T1000 (cell line): ENCODE measurements at regions not wholly inside any gene's neighbourhood (a gene's known extent, or its start where the extent isn't known, plus 50 kb on each side); places are given as distances from the start of the nearest gene placed in this dataset.

Source experiments
- DNase-seq: peaks from one replicate; lab custom pipeline; 2025; ENCODE audit warnings: mixed read lengths; lab: John Stamatoyannopoulos, UW

DNA sequence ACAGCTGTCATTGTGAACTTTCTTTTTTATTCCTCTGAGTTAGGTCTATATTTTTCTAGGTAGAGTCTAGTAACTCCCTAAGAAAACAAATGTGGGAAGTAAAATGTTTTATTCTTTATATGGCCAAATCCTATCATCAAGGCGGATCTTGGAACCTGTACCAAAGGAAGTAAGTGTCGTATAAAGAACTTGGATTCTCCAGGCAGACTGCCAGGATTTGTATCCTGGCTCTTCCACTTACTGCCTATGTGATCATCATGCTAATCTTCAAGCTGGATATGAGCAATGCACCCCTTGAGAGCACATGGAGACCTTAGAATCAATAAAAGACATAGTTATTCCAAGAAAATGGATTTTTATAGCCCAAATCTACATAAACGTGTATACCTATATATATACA is 286.5 kb downstream of the PCDH17 start:
- DNase-seq: no peak

DNA sequence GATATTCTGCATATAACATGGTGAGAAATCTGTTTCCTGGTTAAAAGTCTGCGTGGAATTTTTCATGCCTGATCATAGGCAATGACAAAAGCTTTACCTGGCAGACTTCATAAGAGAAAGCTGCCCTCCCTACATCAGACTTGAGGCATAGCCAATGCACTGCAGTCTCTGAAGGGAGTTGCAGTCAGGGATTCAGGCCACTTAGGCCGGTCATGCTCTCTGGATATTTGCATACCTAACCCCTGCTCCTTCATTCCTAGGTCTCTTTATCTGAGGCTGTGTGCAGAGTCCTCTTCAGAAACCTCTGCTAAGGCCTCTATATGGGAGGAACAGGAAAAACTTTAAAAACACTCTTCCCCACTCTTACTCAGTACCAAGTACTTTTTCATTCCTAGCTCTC is 287.4 kb downstream of the PCDH17 start:
- no peak for DNase-seq

DNA sequence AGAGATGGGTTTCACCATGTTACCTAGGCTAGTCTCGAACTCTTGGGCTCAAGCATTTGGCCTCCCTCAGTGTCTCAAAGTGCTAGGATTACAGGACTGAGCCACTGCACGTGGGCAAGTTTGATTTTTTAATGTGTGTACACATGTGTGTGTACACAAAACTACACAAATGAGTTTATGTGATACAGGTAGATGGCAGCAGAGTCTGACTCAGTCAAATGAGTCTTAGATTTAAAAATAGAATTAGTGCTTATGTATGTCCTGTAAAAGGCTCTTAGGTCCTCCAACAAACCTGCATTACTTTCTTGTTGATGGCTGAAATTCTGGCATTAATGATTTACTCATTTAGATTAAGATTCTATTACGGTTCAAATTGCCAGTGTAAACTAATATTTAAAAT is 293.7 kb downstream of the PCDH17 start:
- DNase-seq: no peak

DNA sequence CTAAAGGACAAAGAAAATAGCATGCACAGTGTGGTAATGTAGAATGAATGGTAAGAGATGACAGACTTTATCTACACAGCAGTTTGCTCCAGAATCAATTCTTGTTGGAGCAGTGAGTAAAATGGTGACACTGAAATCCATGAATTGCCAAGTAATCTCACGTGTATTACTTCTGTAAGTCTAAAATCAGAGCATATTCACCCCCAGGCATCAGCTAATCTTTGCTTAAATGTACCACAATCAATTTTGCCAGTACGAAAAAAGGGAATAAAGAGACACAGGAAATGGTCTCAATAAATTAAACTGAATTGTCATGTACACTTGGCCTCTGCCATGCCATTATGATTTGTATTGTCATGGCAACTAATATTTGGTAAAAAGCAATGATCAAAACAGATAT is 294.2 kb downstream of the PCDH17 start:
- no peak for DNase-seq

DNA sequence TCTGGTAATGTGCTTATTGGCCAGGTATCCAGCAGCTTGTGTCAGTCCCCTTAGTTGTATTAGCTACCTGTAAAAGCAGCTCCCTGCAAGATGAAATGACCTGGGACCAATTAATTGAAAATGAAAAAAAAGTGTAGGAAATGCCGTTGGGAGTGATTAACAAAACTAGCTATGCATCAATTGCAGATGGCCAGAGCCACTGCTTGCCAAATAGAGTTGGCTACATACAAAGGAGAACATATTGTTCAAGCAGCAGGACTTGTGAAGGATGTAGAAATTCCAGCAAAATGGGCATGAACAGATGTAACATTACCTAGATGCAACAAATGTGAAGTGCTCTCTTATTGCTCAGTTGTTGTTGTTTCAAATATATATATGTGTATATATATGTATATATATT is 300.5 kb downstream of the PCDH17 start:
- DNase-seq: no peak

DNA sequence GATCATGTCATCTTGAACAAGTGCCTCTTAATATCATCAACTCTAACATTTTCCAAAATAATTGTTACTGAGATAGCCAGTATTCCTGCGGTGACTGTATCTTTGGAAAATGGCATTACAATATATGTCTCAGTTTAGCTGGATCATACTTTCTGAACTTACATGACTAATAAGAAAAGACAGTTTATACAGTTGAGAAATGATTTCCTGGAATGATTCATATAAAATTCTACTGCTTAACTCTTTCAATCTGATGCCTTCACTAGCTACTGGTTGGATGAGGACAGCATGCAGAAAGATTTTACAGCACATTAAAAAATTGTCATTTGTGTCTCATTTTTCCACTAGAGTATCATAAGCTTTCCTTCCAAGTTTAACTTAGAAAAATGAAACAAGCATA is 302.1 kb downstream of the PCDH17 start:
- DNase-seq: no peak

DNA sequence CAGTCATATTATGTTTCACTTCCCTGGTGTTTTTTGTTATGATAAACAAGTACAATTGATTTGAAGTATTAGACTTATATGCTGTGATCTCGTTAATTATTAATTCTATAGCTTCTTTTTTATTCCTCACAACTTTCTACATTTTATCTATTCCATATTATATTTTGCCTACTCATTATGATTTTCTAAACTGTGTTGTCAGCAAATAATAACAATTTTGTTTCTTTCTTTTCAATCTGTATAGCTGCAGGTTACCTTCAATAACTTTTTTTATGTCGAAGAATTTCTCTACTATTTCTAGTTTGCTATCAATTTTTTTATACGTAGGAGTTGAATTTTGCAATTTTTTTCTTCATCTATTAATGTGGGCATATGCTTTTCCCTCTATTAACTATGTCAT is 304.4 kb downstream of the PCDH17 start:
- DNase-seq: no peak

DNA sequence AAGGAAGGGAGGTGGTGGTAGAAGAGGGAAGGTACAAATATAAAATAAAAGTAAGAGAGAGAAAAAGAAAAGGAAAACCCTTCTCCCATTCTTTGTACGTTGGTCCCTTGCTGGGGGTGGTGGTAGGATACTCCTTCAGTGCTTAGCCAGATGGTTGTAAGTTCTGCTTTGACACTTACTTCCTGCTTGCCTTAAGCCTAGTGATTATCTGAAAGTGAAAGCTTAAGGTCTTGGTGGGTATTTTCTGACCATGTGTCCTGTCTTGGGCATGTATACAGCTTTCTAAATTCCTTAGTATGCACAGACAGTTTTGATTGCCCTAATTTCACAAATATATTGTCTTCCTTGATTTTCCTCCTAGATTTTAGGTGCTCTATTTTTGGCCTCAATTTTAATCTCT is 314.8 kb downstream of the PCDH17 start:
- no peak for DNase-seq

DNA sequence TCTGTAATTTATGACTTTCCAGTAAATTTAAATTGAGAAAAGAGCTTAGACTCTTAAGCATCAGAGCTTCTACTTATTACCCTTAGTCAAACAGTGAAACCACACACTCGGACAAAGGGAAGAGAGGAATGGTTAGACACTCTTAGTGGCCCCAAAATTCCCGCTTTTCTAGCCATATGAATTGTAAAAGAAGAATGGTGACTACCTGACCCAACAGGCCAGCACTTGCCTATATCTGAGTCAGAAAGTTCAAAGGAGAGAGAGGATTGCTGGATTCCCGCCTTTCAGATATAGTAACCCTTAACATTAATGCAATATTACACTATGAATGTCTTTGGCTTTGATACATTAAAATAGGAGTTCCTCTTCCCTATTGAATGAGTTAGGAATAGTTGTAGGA is 317.3 kb downstream of the PCDH17 start:
- DNase-seq: no peak

DNA sequence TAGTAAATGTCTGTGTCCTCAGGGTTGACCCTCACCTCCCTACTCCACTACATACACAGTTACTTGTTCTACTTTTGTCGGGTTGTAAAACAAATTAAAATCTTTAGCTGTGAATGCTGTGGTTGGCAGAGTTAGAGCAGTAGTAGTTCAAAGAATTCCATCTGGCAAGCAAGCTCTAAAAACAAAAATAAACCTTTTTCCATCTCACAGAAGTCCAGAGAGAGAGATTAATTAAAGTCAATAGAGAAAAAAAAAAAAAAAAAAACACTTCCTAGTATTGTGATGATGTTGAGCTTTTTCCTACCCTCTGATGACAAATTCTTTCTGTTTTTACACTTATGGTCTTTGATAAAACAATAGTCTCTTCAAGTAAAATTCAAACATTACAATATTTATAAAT is 338.4 kb downstream of the PCDH17 start:
- no peak for DNase-seq

DNA sequence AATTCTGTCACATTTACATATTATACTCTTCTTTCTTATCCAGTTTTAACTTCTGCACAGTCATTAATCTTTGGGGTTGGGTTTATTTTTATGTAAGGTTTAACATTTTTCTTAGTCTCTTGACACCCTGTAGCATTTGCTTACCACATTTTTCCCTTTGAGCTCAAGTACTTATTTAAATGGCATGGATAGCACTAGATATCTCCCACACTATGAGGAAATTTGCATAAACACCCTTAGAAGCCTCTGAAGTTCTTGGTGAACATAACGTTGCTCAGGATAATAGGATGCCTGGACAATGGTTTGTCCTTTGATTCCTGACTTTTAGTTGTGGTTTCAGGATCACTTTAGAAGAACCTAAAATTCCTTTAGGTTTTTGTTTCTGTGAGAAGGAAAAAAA is 338.9 kb downstream of the PCDH17 start:
- DNase-seq: no peak

DNA sequence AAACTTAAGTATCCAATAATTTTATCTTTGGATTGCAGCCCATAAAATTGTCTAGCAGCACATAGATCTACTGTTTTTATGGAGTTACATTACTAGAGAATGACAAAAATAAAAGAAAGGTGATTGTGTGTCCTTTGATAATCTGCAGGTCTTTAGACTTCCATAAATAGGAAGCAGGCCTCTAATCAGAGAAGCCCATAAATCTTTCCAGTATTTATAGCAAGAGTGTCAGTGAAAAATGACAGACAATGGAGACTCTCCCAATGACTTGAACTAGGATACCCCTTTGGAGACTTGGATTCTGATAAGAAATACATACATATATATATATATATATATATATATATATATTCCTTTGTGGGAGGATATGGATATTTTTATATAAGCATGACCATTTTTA is 351.2 kb downstream of the PCDH17 start:
- DNase-seq: no peak

DNA sequence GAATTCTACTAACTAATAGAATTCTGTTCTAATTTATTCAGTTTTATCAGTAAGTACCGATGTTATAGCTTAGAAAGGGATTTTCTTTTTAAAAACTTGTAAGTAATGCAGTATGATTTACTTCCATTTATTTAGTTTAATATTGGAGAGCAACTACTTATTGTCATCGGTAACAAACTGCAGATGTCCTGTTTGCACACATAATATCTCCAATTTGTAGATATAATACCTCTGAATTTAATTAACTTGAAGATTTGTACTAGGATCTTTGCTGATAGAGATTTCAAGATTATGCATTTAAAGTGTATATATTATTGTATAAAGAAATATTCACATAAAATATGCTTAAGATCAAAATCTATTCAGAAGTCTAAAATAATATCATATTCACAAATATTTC is 356.7 kb downstream of the PCDH17 start:
- no peak for DNase-seq

DNA sequence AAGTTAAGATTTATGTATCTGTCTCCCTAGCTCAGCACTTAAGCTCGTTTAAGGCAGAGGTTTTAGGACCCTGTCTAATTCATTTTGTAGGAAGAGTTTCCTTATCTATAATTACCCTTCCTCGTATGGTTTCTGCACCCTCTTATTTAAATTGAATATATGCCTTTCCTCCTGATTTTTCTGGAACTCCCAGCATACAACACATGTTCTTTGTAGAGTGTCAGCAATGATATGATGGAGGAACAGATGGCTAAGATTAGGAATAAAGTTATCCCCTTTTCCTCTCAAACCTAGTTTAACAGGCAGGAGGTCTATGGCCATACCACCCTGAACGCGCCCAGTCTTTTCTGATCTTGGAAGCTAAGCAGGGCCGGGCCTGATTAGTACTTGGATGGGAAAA is 359.5 kb downstream of the PCDH17 start:
- DNase-seq: no peak

DNA sequence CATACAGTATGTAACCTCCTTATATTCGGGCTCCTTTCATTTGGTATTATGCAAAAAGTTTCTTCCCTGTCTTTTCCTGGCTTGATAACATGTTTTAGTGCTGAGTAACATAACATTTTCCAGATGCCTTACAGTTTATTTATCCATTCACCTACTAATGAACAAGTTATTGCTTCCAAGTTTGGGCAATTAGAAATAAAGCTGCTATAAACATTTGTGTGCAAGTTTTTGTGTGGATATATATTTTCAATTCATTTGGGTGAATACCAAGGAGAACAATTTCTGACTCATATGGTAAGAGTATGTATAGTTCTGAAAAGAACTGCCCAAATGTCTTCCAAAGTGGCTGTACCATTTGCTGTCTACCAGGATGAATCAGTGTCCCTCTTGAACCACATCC is 360.9 kb downstream of the PCDH17 start:
- DNase-seq: no peak

DNA sequence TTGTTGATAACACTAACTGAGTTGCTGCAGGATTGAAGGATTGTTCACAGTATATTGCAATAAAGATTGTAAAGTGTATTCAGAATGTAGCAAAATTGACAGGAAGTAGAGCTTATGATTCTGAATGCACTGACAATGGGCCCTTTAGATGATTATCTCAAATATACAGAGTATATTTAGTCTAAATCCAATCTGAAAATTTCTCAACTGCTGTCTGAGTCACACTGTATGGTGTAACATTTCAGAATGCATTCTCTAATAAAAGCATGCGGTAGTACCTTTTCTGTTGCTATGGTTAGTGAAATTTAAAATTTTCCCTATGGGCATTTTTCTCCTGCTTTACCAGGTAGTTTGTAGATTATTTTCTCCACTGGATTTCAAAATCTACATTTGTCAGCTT is 365.2 kb downstream of the PCDH17 start:
- no peak for DNase-seq

DNA sequence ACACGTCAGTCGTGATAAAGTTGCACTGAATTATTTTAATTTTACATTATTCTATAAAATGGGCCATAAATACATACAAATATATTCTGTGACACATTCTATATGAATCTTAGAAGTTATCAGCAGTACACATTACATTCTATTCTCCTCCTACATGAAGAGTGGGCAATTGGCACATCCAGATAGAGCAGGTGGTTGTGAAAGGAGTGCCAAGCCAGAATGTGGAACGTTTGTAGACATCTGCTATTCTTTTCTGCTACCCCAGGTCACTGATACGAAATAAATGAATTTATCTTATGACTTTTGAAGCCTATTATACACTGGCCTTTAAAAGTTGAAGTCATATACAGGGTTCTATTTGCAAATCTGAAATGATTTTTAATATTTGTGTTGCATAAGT is 373.2 kb downstream of the PCDH17 start:
- no peak for DNase-seq

DNA sequence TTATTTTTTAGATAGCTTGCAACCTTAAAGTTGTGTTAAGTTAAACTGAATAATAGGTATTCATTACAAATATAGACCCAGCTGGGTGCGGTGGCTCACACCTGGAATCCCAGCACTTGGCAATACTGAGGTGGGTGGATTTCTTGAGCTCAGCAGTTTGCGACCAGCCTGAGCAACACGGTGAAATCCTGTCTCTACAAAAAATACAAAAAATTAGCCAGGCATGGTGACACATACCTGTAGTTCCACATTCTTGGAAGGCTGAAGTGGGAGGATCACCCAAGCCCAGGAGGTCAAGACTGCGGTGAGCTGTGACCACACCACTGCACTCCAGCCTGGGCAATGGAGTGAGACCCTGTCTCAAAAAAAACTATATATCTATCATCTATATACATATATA is 386.5 kb downstream of the PCDH17 start:
- DNase-seq: no peak

DNA sequence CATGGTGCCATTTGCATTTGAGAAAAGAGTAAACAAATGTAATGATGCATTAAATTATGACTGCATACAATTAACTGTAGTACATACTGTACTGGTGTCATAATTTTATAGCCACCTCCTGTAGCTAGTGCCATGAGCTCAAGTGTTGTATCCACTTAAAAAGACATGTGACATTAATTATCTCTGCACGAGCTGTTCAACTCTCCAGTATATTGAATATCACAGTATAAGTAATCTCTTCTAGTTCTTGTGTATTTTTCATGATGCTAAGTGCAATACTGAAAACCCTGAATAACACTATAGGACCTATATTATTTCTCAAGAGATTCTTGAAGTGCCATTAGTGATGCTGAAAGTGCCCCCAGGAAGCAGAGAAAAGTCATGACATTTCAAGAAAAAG is 387.3 kb downstream of the PCDH17 start:
- no peak for DNase-seq

DNA sequence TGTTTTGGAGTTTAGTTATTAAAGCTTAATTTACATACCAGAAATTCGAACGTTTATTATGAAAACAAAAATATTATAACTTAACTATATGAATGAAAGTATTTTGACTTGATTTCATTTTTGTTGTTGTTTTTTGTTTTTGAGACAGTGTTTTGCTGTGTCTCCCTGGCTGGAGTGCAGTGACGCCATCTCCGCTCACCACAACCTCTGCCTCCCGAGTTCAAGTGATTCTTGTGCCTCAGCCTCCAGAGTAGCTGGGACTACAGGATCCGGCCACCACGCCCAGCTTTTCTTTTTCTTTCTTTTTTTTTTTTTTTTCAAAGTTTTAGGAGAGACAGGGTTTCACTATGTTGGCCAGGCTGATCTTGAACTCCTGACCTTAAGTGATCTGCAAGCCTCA is 392.6 kb downstream of the PCDH17 start:
- DNase-seq: no peak

DNA sequence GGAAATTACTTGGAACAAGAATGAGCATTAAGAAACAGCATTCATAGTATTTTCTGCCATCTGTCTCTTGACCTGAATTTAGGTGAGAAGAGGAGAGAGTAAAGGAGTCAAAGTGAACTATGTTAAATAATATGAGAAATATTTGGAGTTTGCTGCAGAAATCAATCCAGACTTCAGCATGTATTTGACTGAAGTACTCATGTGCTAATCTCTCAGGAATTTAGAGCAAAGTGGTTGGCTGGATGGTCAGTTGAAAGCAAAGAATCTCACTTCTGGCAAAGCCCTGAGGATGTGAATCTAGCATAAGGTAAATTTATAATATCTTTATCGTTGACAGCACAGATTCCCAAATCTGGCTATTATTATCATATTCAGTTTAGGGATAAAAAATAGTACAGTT is 394.3 kb downstream of the PCDH17 start:
- no peak for DNase-seq

DNA sequence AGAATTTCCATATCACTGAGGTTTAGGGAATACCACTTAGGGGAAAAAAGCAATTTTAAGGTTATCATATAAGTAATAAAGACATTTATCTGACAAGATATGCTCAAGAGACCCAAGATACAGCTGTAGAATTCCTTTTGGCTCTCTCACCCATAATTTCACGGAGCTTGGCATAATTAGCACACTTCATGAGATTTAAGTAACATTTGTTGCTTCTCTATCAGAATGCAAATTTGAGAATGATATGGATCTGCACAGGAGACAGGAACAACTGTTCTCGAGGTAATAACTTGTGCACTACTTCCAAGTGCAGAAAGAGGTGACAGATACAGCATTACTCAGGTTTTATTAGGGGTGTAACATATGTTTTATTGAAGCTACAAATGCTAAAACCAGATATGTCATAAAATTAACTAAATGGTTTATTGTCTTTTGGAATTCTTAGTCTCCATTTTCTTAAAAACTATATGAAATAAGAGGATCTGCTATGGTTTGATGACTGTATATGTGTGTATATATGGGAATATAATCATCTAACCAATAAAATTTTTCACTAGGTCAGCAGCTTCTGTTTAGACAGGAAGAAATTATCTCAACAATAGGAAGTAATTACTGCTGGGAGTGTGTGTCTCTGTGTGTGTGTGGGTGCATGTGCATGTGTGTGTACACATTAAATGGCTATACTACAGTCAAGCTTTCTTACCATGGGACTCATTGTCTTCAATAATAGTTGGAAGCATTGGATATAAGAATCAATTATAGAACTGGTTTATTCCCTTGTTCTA is 401.3 kb downstream of the PCDH17 start:
- no peak for DNase-seq

DNA sequence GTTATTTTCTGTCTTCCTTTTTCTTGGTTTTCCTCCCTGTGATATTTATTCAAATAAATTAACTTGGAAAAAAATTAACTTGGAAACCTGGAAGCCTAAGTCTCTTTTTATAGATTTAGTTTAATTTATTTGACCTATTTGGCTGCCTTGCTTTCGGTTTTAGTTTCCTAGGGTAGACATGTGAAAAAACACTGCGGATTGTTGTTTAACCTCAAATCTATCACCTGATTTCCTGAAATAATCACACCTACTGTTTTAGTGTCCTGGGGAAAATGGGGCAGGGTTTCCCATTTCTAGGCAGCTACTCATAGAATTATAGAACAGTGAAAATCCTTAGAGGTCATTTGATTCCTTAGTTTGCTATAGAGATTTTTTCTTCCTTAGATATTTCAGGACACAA is 412.4 kb downstream of the PCDH17 start:
- no peak for DNase-seq

DNA sequence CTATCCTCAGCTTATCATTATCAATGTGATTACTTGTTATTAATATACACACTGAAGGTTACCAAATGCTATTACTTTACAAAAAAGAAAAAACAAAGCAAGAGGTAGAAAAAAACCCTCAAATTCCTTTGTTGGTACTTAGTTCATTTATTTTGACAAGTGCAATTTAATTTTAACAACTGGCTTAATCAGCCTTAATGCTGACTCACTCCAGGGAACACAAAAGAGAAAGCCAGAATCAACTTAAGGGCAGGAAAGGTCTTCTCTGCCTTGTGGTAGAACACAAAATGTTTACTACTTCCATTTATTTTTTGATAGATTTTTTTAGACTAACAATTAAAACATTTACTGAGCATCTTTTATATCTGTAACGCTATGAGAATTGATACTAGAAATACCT is 417.1 kb downstream of the PCDH17 start:
- no peak for DNase-seq

DNA sequence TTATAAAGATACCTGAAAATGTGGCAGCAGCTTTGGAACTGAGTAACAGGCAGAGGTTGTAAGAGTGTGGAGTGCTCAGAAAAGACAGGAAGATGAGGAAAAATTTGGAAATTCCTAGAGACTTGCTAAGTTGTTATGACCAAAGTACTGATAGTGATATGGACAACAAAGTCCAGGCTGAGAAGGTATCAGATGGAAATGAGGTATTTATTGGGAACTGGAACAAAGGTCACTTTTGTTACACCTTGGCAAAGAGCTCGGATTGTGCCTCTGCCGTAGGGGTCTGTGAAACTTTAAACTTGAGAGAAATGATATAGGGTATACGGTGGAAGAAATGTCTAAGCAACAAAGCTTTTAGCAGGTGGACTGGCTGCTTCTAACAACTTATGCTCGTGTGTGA is 419.9 kb downstream of the PCDH17 start:
- no peak for DNase-seq
